Panc1 (cell line): ENCODE measurements at regions not wholly inside any gene's neighbourhood (a gene's known extent, or its start where the extent isn't known, plus 50 kb on each side); places are given as distances from the start of the nearest gene placed in this dataset.

ENCODE experiments used
- ATAC-seq: fragments of 200-7000 bp; cut with Tn5 transposase; 2 replicates; pipeline ENCODE4 v1.9.1; 2020; ENCODE audit warnings: mild to moderate bottlenecking, moderate library complexity
- BruUV-seq: library from RNA; stranded (reverse); fragments of 400-500 nt; replicated peaks from 2 replicates; lab custom pipeline; 2021; lab: Mats Ljungman, UMichigan
- CTCF ChIA-PET: fragments of 300-600 bp; sonication (Branson Sonifier 250); formaldehyde crosslinking; loops from one replicate; lab custom pipeline; 2022; ENCODE audit warnings: antibody characterized with exemption; lab: Charles Lee
- POLR2A ChIA-PET: fragments of 300-600 bp; sonication (Branson Sonifier 250); formaldehyde crosslinking; loops from one replicate; lab custom pipeline; 2022; ENCODE audit warnings: antibody characterized with exemption; lab: Charles Lee
- DNase-seq: peaks from one replicate; pipeline ENCODE4 v3.0.0-alpha.2; 2010; ENCODE audit warnings: low read depth, low spot score
- H3K27ac ChIP-seq: 2 replicates; pipeline ENCODE4 v1.5.1; 2011; ENCODE audit warnings: mild to moderate bottlenecking, low read length, inconsistent platforms
- H3K27me3 ChIP-seq: fragments of 200-500 bp; sonication (Bioruptor generic); 2 replicates; pipeline ENCODE4 v1.6.0; 2014; ENCODE audit warnings: low read length, inconsistent platforms; ENCODE audit not compliant: control insufficient read depth, insufficient read depth
- H3K36me3 ChIP-seq: fragments of 200-500 bp; sonication (Bioruptor generic); 2 replicates; pipeline ENCODE4 v1.5.1; 2014; ENCODE audit warnings: inconsistent platforms, mild to moderate bottlenecking, low read length, moderate library complexity; ENCODE audit not compliant: control insufficient read depth, insufficient read depth
- H3K4me1 ChIP-seq: 2 replicates; pipeline ENCODE4 v1.5.1; 2011; ENCODE audit warnings: inconsistent platforms, mild to moderate bottlenecking, low read length, moderate library complexity; ENCODE audit not compliant: control insufficient read depth, insufficient read depth
- H3K4me3 ChIP-seq, 2 experiments: 2 replicates each; pipeline ENCODE4 v1.5.1; 2011 to 2012; ENCODE audit warnings: low read depth in 2 of 2, low read length in 2 of 2, mild to moderate bottlenecking in 2 of 2, inconsistent platforms in 1 of 2, moderate library complexity in 1 of 2
- H3K9me3 ChIP-seq: fragments of 200-500 bp; sonication (Bioruptor generic); 2 replicates; pipeline ENCODE4 v1.5.1; 2014; ENCODE audit warnings: low read depth, mild to moderate bottlenecking, inconsistent platforms, low read length, moderate library complexity; ENCODE audit not compliant: control insufficient read depth, insufficient read depth
- CTCF ChIP-seq: fragments of 450-650 bp; IDR thresholded peaks from 2 replicates; pipeline ENCODE4 v1.5.1; 2017; ENCODE audit warnings: mild to moderate bottlenecking
- POLR2AphosphoS5 ChIP-seq: IDR thresholded peaks from 2 replicates; pipeline ENCODE4 v1.6.1; 2012; ENCODE audit warnings: mild to moderate bottlenecking, low read depth, low read length, moderate library complexity
- REST ChIP-seq, 2 experiments: IDR thresholded peaks; 2 replicates each; pipeline ENCODE4 v1.6.1; 2011 to 2012; ENCODE audit warnings: low read depth in 2 of 2, control low read depth in 1 of 2, low read length in 1 of 2, mild to moderate bottlenecking in 1 of 2, moderate library complexity in 1 of 2; ENCODE audit not compliant: insufficient read depth in 1 of 2
- SIN3A ChIP-seq: IDR thresholded peaks from 2 replicates; pipeline ENCODE4 v1.6.1; 2012; ENCODE audit warnings: low read depth, mild to moderate bottlenecking, low read length, moderate library complexity, borderline replicate concordance; ENCODE audit not compliant: insufficient read depth
- TCF7L2 ChIP-seq: IDR thresholded peaks from 2 replicates; pipeline ENCODE4 v1.6.1; 2011; ENCODE audit warnings: mild to moderate bottlenecking, low read depth, low read length, inconsistent platforms
- in situ Hi-C: cut with HindIII; loops from 2 replicates; pipeline ENCODE4 v1.10.0; 2016; ENCODE audit warnings: low sequenced_read_pairs, low pct_unique_long_range_greater_than_20kb
- intact Hi-C: fragments of 100-400 bp; cut with micrococcal nuclease; formaldehyde crosslinking; loops from one replicate; pipeline ENCODE4 v1.10.0; 2022; ENCODE audit not compliant: unreplicated experiment

- Histone ChIP-seq H3K9me3 (no peaks in the 10 kb centered on the region), H3K4me1 (no peaks in the 10 kb centered on the region), H3K4me3 (no peak overlapping the region), H3K27ac (no peak overlapping the region), H3K36me3 (no peaks in the 10 kb centered on the region), H3K27me3 (no peaks in the 10 kb centered on the region)
- DNase-seq (no peak), ATAC-seq (no peak)
- no TSS peak for BruUV-seq
- intact Hi-C loops (no loop called here), in situ Hi-C loops (no loop called here)
- ChIA-PET CTCF (no interaction called here), POLR2A (no interaction called here)
- TF ChIP-seq TCF7L2: no peak
- no peak for TF ChIP-seq SIN3A
- no peak for TF ChIP-seq REST (IDR thresholded peaks at IDR 0.05; ENCODE audit: insufficient read depth in 1 of 2, low read depth in 2 of 2, low read length in 1 of 2)
- TF ChIP-seq CTCF: no peak
- TF ChIP-seq POLR2AphosphoS5: no peak
Observed at GRCh38 chr4:135277980-135278315, 1076.4 kb upstream of the PABPC4L start.

- no peak overlapping the region for H3K4me3 ChIP-seq
- intact Hi-C loops: no loop called here
- TF ChIP-seq POLR2AphosphoS5 (no peak), TCF7L2 (no peak), SIN3A (no peak), REST (IDR thresholded peaks at IDR 0.05; ENCODE audit: insufficient read depth in 1 of 2, low read depth in 2 of 2, low read length in 1 of 2) (no peak), CTCF (no peak)
- no peaks in the 10 kb centered on the region for H3K9me3 ChIP-seq
- BruUV-seq: no TSS peak
- no peaks in the 10 kb centered on the region for H3K36me3 ChIP-seq
- ChIA-PET CTCF (no interaction called here), POLR2A (no interaction called here)
- no peaks in the 10 kb centered on the region for H3K4me1 ChIP-seq
- ATAC-seq (no peak), DNase-seq (no peak)
- no peaks in the 10 kb centered on the region for H3K27me3 ChIP-seq
- H3K27ac ChIP-seq: no peak overlapping the region
- in situ Hi-C loops: no loop called here
Observed at GRCh38 chr4:135277068-135277979, 1075.7 kb upstream of the PABPC4L start.
